MCF 10A (cell line): ENCODE measurements at regions not wholly inside any gene's neighbourhood (a gene's known extent, or its start where the extent isn't known, plus 50 kb on each side); places are given as distances from the start of the nearest gene placed in this dataset.

ENCODE experiments used
- BruUV-seq: library from RNA; stranded (reverse); fragments of 400-500 nt; replicated peaks from 2 replicates; lab custom pipeline; 2021; lab: Mats Ljungman, UMichigan
- CTCF ChIA-PET: fragments of 300-600 bp; sonication (Branson Sonifier 250); formaldehyde crosslinking; extraction: SDS; loops from one replicate; lab custom pipeline; 2021; ENCODE audit warnings: antibody characterized with exemption, inconsistent platforms; lab: Yijun Ruan, JAX
- POLR2A ChIA-PET: fragments of 300-600, 350-650 bp; sonication (Branson Sonifier 250); formaldehyde crosslinking; extraction: SDS; loops from one replicate; lab custom pipeline; 2020; ENCODE audit warnings: antibody characterized with exemption, inconsistent platforms; lab: Yijun Ruan, JAX
- DNase-seq: peaks from one replicate; pipeline ENCODE4 v3.0.0-alpha.2; 2018; ENCODE audit not compliant: unreplicated experiment
- H3K27ac Mint-ChIP-seq: one replicate; pipeline ENCODE4 v1.8.0; 2022; ENCODE audit warnings: mild to moderate bottlenecking, low read depth, mixed read lengths; ENCODE audit not compliant: unreplicated experiment
- H3K27me3 Mint-ChIP-seq: one replicate; pipeline ENCODE4 v1.8.0; 2022; ENCODE audit warnings: mixed read lengths; ENCODE audit not compliant: insufficient read depth, unreplicated experiment
- H3K36me3 Mint-ChIP-seq: one replicate; pipeline ENCODE4 v1.8.0; 2022; ENCODE audit warnings: mild to moderate bottlenecking, moderate library complexity, mixed read lengths; ENCODE audit not compliant: insufficient read depth, unreplicated experiment
- H3K4me1 Mint-ChIP-seq: one replicate; pipeline ENCODE4 v1.8.0; 2022; ENCODE audit warnings: mixed read lengths; ENCODE audit not compliant: insufficient read depth, unreplicated experiment
- H3K4me3 Mint-ChIP-seq: one replicate; pipeline ENCODE4 v1.8.0; 2022; ENCODE audit warnings: mild to moderate bottlenecking, moderate library complexity, mixed read lengths; ENCODE audit not compliant: unreplicated experiment
- H3K9me3 Mint-ChIP-seq: one replicate; pipeline ENCODE4 v1.8.0; 2022; ENCODE audit warnings: mixed read lengths; ENCODE audit not compliant: unreplicated experiment
- CTCF ChIP-seq: fragments of 200-600 bp; IDR thresholded peaks from one replicate; pipeline ENCODE4 v1.8.0; 2022; ENCODE audit warnings: antibody characterized with exemption, mild to moderate bottlenecking; ENCODE audit not compliant: unreplicated experiment
- intact Hi-C: fragments of 100-400 bp; cut with micrococcal nuclease; formaldehyde crosslinking; loops from 2 replicates; pipeline ENCODE4 v1.14.1; 2022

GRCh38 chr16:79317026-79317425 is 283.5 kb downstream of the MAF start:
- Mint-ChIP-seq H3K9me3 (no peaks in the 10 kb centered on the region), H3K4me1 (no peaks in the 10 kb centered on the region), H3K27ac (no peak overlapping the region), H3K27me3 (peaks cover 95% of the 10 kb centered on the region), H3K4me3 (no peak overlapping the region), H3K36me3 (no peaks in the 10 kb centered on the region)
- DNase-seq: no peak
- ChIA-PET CTCF (no interaction called here), POLR2A (no interaction called here)
- no peak for TF ChIP-seq CTCF
- intact Hi-C loops: no loop called here
- no TSS peak for BruUV-seq

- no peak for TF ChIP-seq CTCF
- Mint-ChIP-seq H3K9me3 (no peaks in the 10 kb centered on the region), H3K36me3 (no peaks in the 10 kb centered on the region), H3K27ac (no peak overlapping the region), H3K27me3 (peaks cover 95% of the 10 kb centered on the region), H3K4me1 (no peaks in the 10 kb centered on the region), H3K4me3 (no peak overlapping the region)
- CTCF ChIA-PET: no interaction called here
- intact Hi-C loops: no loop called here
- no peak for DNase-seq
- POLR2A ChIA-PET: no interaction called here
- no TSS peak for BruUV-seq
Measured at GRCh38 chr16:79316004-79316458, 284.5 kb downstream of the MAF start.

- Mint-ChIP-seq H3K27me3 (peaks cover 83% of the 10 kb centered on the region), H3K9me3 (no peaks in the 10 kb centered on the region), H3K27ac (no peak overlapping the region), H3K36me3 (no peaks in the 10 kb centered on the region), H3K4me1 (no peaks in the 10 kb centered on the region), H3K4me3 (no peak overlapping the region)
- DNase-seq: no peak
- intact Hi-C loops: no loop called here
- no peak for TF ChIP-seq CTCF
- POLR2A ChIA-PET: no interaction called here
- no TSS peak for BruUV-seq
- CTCF ChIA-PET: no interaction called here
Measured at GRCh38 chr16:79312502-79312901, 288.0 kb downstream of the MAF start.

GRCh38 chr16:79310710-79311109 is 289.8 kb downstream of the MAF start:
- no peaks in the 10 kb centered on the region for H3K9me3 Mint-ChIP-seq
- no TSS peak for BruUV-seq
- no peaks in the 10 kb centered on the region for H3K4me1 Mint-ChIP-seq
- H3K27me3 Mint-ChIP-seq: peaks cover 70% of the 10 kb centered on the region
- H3K4me3 Mint-ChIP-seq: no peak overlapping the region
- POLR2A ChIA-PET: interaction anchor here (0.6 kb wide), 1 partner anchor 290 kb away, joined by 4 read pairs; the partner anchor contains the start of gene MAF
- H3K27ac Mint-ChIP-seq: no peak overlapping the region
- DNase-seq: no peak
- intact Hi-C loops: no loop called here
- no peaks in the 10 kb centered on the region for H3K36me3 Mint-ChIP-seq
- CTCF ChIA-PET: no interaction called here
- TF ChIP-seq CTCF: no peak
